Loucy (cell line): ENCODE measurements at regions not wholly inside any gene's neighbourhood (a gene's known extent, or its start where the extent isn't known, plus 50 kb on each side); places are given as distances from the start of the nearest gene placed in this dataset.
"Not testable (repeated sequence)": the region's sequence is repeated elsewhere in the genome, so short reads cannot be mapped to it uniquely, and the experiment has no call there.

Experiments
- H2AFZ ChIP-seq: fragments of 200-600 bp; sonication (generic); 2 replicates; pipeline ENCODE4 v1.6.0; 2016; ENCODE audit warnings: antibody characterized with exemption, mild to moderate bottlenecking, low read length, moderate library complexity
- H3F3A ChIP-seq: fragments of 200-600 bp; 2 replicates; pipeline ENCODE4 v1.6.0; 2016; ENCODE audit warnings: antibody characterized with exemption, low read depth, mild to moderate bottlenecking
- H3K27me3 ChIP-seq: fragments of 200-600 bp; sonication (generic); 2 replicates; pipeline ENCODE4 v1.6.1; 2014; ENCODE audit warnings: low read length, mild to moderate bottlenecking; ENCODE audit not compliant: insufficient read depth, poor library complexity, severe bottlenecking
- H3K36me3 ChIP-seq: fragments of 200-600 bp; sonication (generic); 2 replicates; pipeline ENCODE4 v1.6.1; 2016; ENCODE audit warnings: low read length; ENCODE audit not compliant: insufficient read depth
- H3K4me1 ChIP-seq: fragments of 200-600 bp; sonication (generic); 2 replicates; pipeline ENCODE4 v1.5.1; 2014; ENCODE audit warnings: low read length, mild to moderate bottlenecking; ENCODE audit not compliant: insufficient read depth, poor library complexity, severe bottlenecking
- H3K4me2 ChIP-seq: fragments of 200-600 bp; sonication (generic); 2 replicates; pipeline ENCODE4 v1.6.0; 2014; ENCODE audit warnings: antibody characterized with exemption, low read length, low read depth, mild to moderate bottlenecking; ENCODE audit not compliant: poor library complexity, severe bottlenecking
- H3K4me3 ChIP-seq: fragments of 200-600 bp; sonication (generic); 2 replicates; pipeline ENCODE4 v1.5.1; 2014; ENCODE audit warnings: low read length, mild to moderate bottlenecking, mixed read lengths; ENCODE audit not compliant: poor library complexity, severe bottlenecking
- H3K79me2 ChIP-seq: fragments of 200-600 bp; sonication (generic); 2 replicates; pipeline ENCODE4 v1.6.1; 2014; ENCODE audit warnings: low read length; ENCODE audit not compliant: insufficient read depth
- H3K9ac ChIP-seq: fragments of 200-600 bp; sonication (generic); 2 replicates; pipeline ENCODE4 v1.6.0; 2014; ENCODE audit warnings: mild to moderate bottlenecking, low read depth, low read length, moderate library complexity; ENCODE audit not compliant: poor library complexity, severe bottlenecking
- H3K9me2 ChIP-seq: fragments of 200-600 bp; sonication (generic); replicated peaks from 2 replicates; pipeline ENCODE4 v1.6.1; 2016; ENCODE audit warnings: low read depth, low read length, mixed read lengths
- H3K9me3 ChIP-seq: fragments of 200-600 bp; sonication (generic); 2 replicates; pipeline ENCODE4 v1.6.1; 2014; ENCODE audit warnings: mild to moderate bottlenecking, antibody characterized with exemption, low read length, low read depth; ENCODE audit not compliant: insufficient read depth
- H4K20me1 ChIP-seq: fragments of 200-600 bp; sonication (generic); 2 replicates; pipeline ENCODE4 v1.6.0; 2014; ENCODE audit warnings: antibody characterized with exemption, low read length, mild to moderate bottlenecking; ENCODE audit not compliant: insufficient read depth, poor library complexity, severe bottlenecking
- EZH2phosphoT487 ChIP-seq: fragments of 200-600 bp; IDR thresholded peaks from 2 replicates; pipeline ENCODE4 v1.6.1; 2018; ENCODE audit warnings: antibody characterized with exemption, mild to moderate bottlenecking, moderate library complexity, borderline replicate concordance
- TF ChIP-seq, protein P1 (sequence below): fragments of 200-600 bp; sonication (generic); conservative IDR thresholded peaks from 2 replicates; pipeline ENCODE4 v1.5.1; 2014; ENCODE audit warnings: mild to moderate bottlenecking, antibody characterized with exemption, low read length

DNA sequence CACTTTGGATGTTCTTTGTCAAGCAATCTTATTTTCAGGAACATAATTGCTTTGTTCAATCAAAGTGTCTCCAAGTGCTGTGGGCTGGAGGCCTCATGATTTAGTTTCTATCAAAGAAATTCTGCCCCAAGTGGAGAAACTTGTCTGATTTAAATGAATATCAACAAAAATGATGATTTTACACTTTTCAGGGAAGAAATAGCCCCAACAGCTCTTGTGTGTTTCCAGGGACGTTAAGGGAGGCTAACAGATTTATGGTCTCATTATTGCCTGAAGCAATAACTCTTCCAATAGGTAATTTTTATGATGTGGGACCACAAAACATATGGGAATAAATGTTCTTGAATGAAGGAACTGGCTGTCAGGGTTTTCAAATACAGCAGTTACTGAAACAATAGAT is 699.1 kb downstream of the FAM181B start:
- Histone ChIP-seq H3K9me3 (no peaks in the 10 kb centered on the region), H3F3A (no peaks in the 10 kb centered on the region), H3K79me2 (no peaks in the 10 kb centered on the region), H3K9ac (no peak overlapping the region), H2AFZ (no peak overlapping the region), H3K4me2 (no peak overlapping the region), H3K36me3 (no peaks in the 10 kb centered on the region), H3K4me3 (no peak overlapping the region), H3K4me1 (no peaks in the 10 kb centered on the region), H3K9me2 (no peaks in the 10 kb centered on the region), H3K27me3 (no peaks in the 10 kb centered on the region), H4K20me1 (no peaks in the 10 kb centered on the region)
- TF ChIP-seq EZH2phosphoT487: no peak
- TF ChIP-seq, protein P1, sequence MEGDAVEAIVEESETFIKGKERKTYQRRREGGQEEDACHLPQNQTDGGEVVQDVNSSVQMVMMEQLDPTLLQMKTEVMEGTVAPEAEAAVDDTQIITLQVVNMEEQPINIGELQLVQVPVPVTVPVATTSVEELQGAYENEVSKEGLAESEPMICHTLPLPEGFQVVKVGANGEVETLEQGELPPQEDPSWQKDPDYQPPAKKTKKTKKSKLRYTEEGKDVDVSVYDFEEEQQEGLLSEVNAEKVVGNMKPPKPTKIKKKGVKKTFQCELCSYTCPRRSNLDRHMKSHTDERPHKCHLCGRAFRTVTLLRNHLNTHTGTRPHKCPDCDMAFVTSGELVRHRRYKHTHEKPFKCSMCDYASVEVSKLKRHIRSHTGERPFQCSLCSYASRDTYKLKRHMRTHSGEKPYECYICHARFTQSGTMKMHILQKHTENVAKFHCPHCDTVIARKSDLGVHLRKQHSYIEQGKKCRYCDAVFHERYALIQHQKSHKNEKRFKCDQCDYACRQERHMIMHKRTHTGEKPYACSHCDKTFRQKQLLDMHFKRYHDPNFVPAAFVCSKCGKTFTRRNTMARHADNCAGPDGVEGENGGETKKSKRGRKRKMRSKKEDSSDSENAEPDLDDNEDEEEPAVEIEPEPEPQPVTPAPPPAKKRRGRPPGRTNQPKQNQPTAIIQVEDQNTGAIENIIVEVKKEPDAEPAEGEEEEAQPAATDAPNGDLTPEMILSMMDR: no peak; the same call in 1 of the 2 replicates

DNA sequence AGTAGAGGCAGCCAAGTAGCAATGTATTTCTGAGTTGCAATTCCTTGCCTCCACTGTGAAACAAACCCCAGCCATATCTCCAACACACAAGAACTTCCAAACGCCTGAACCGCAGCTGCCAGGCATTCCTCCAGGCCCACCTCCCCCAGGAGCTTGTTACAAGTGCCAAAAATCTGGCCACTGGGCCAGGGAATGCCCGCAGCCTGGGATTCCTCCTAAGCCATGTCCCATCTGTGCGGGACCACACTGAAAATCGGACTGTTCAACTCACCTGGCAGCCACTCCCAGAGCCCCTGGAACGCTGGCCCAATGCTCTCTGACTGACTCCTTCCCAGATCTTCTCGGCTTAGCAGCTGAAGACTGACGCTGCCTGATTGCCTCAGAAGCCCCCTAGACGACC is 706.3 kb downstream of the FAM181B start:
- H3K27me3 ChIP-seq, H3F3A ChIP-seq, H4K20me1 ChIP-seq, H3K9ac ChIP-seq, H3K4me3 ChIP-seq, H3K36me3 ChIP-seq, H3K4me1 ChIP-seq, H2AFZ ChIP-seq, H3K79me2 ChIP-seq, H3K9me3 ChIP-seq, H3K4me2 ChIP-seq, H3K9me2 ChIP-seq: not testable (repeated sequence)

- Histone ChIP-seq H3K27me3 (no peaks in the 10 kb centered on the region), H2AFZ (no peak overlapping the region)
- TF ChIP-seq, protein P1: no peak
- no peak for TF ChIP-seq EZH2phosphoT487
Observed at GRCh38 chr11:82024760-82025159, 708.9 kb downstream of the FAM181B start.

GRCh38 chr11:82012276-82012675 is 721.4 kb downstream of the FAM181B start:
- Histone ChIP-seq H3K9me2 (no peaks in the 10 kb centered on the region), H2AFZ (no peak overlapping the region), H3K9me3 (no peaks in the 10 kb centered on the region), H3K36me3 (no peaks in the 10 kb centered on the region), H3K27me3 (no peaks in the 10 kb centered on the region), H3K4me3 (no peak overlapping the region), H3F3A (no peaks in the 10 kb centered on the region), H3K9ac (no peak overlapping the region), H3K4me1 (no peaks in the 10 kb centered on the region), H3K4me2 (no peak overlapping the region), H4K20me1 (no peaks in the 10 kb centered on the region), H3K79me2 (no peaks in the 10 kb centered on the region)
- no peak for TF ChIP-seq EZH2phosphoT487
- TF ChIP-seq, protein P1: no peak

More at GRCh38 chr11:82024760-82025159, 708.9 kb downstream of the FAM181B start:
- H3K9ac ChIP-seq: no peak overlapping the region
- no peaks in the 10 kb centered on the region for H3K9me2 ChIP-seq
- H3K79me2 ChIP-seq: no peaks in the 10 kb centered on the region
- no peaks in the 10 kb centered on the region for H3K9me3 ChIP-seq
- no peaks in the 10 kb centered on the region for H3K36me3 ChIP-seq
- H4K20me1 ChIP-seq: no peaks in the 10 kb centered on the region
- H3K4me1 ChIP-seq: no peaks in the 10 kb centered on the region
- no peak overlapping the region for H3K4me3 ChIP-seq
- H3F3A ChIP-seq: no peaks in the 10 kb centered on the region
- H3K4me2 ChIP-seq: no peak overlapping the region
